Keratinocyte (primary cell): ENCODE measurements at regions not wholly inside any gene's neighbourhood (a gene's known extent, or its start where the extent isn't known, plus 50 kb on each side); places are given as distances from the start of the nearest gene placed in this dataset.

Experiments used
- DNase-seq: peaks from one replicate; pipeline ENCODE4 v3.0.0-alpha.2; 2011; ENCODE audit warnings: low read depth, missing footprints, low spot score
- FAIRE-seq: peaks from 2 replicates; lab custom pipeline; 2011; peaks lifted over from hg19 to GRCh38; lab: Jason Lieb, UNC
- H2AFZ ChIP-seq: 2 replicates; pipeline ENCODE4 v1.6.0; 2012; ENCODE audit warnings: low read length, control low read depth, inconsistent platforms; ENCODE audit not compliant: control insufficient read depth
- H3K27ac ChIP-seq: 2 replicates; pipeline ENCODE4 v1.5.1; 2011; ENCODE audit warnings: low read length; ENCODE audit not compliant: control insufficient read depth, insufficient read depth
- H3K27me3 ChIP-seq: 3 replicates; pipeline ENCODE4 v1.6.0; 2011; ENCODE audit warnings: low read length; ENCODE audit not compliant: control insufficient read depth, insufficient read depth; ENCODE audit errors: extremely low read depth
- H3K36me3 ChIP-seq, 2 experiments: 2 replicates in 1 of 2; 3 replicates in 1 of 2; pipeline ENCODE4 v1.5.1; 2011; ENCODE audit warnings: low read length in 2 of 2, mild to moderate bottlenecking in 1 of 2; ENCODE audit not compliant: control insufficient read depth in 2 of 2, insufficient read depth in 2 of 2; ENCODE audit errors: extremely low read depth in 1 of 2
- H3K4me1 ChIP-seq: 3 replicates; pipeline ENCODE4 v1.5.1; 2011; ENCODE audit warnings: low read length; ENCODE audit not compliant: control insufficient read depth, insufficient read depth; ENCODE audit errors: extremely low read depth
- H3K4me2 ChIP-seq: 3 replicates; pipeline ENCODE4 v1.6.0; 2011; ENCODE audit warnings: low read depth, low read length; ENCODE audit not compliant: control insufficient read depth, insufficient read depth; ENCODE audit errors: extremely low read depth
- H3K4me3 ChIP-seq, 3 experiments: fragments of 200-600 bp in 1 of 3; sonication (generic) in 1 of 3; 2 replicates in 2 of 3; 3 replicates in 1 of 3; pipeline ENCODE4 v1.5.1; 2011 to 2016; ENCODE audit warnings: low read length in 3 of 3, mild to moderate bottlenecking in 3 of 3, control low read depth in 2 of 3, inconsistent platforms in 1 of 3, low read depth in 1 of 3, mixed read lengths in 1 of 3, mixed run types in 1 of 3, moderate library complexity in 1 of 3; ENCODE audit not compliant: control insufficient read depth in 2 of 3, insufficient read depth in 2 of 3; ENCODE audit errors: extremely low read depth in 1 of 3
- H3K79me2 ChIP-seq: 2 replicates; pipeline ENCODE4 v1.6.0; 2012; ENCODE audit warnings: low read length; ENCODE audit not compliant: control insufficient read depth, insufficient read depth
- H3K9ac ChIP-seq: 3 replicates; pipeline ENCODE4 v1.6.0; 2011; ENCODE audit warnings: low read length; ENCODE audit not compliant: control insufficient read depth, insufficient read depth; ENCODE audit errors: extremely low read depth
- H3K9me1 ChIP-seq: 3 replicates; pipeline ENCODE4 v1.6.0; 2011; ENCODE audit warnings: low read length; ENCODE audit not compliant: control insufficient read depth, insufficient read depth; ENCODE audit errors: extremely low read depth
- H3K9me3 ChIP-seq: 2 replicates; pipeline ENCODE4 v1.5.1; 2012; ENCODE audit warnings: low read depth, low read length; ENCODE audit not compliant: control insufficient read depth
- H4K20me1 ChIP-seq: 3 replicates; pipeline ENCODE4 v1.6.0; 2011; ENCODE audit warnings: low read length; ENCODE audit not compliant: control insufficient read depth, insufficient read depth; ENCODE audit errors: extremely low read depth
- CTCF ChIP-seq, 3 experiments: IDR thresholded peaks in 1 of 3; conservative IDR thresholded peaks in 1 of 3; optimal IDR thresholded peaks in 1 of 3; 2 replicates in 2 of 3; 3 replicates in 1 of 3; pipeline versions ENCODE3 to v1.5.1; 2011; ENCODE audit warnings: low read length in 3 of 3, mild to moderate bottlenecking in 3 of 3, moderate library complexity in 2 of 3, control low read depth in 1 of 3, inconsistent platforms in 1 of 3; ENCODE audit not compliant: insufficient read depth in 2 of 3; ENCODE audit errors: extremely low read depth in 1 of 3
- EZH2 ChIP-seq: IDR thresholded peaks from one replicate; pipeline ENCODE4 v1.6.1; 2012; ENCODE audit warnings: inconsistent platforms, mild to moderate bottlenecking, low read length, moderate library complexity
- dilution Hi-C: fragments of 300-500 bp; cut with MboI; formaldehyde crosslinking; loops from one replicate; pipeline ENCODE4 v1.7.0; 2020; ENCODE audit warnings: low sequenced_read_pairs; ENCODE audit not compliant: extremely low pct_ligation_motif_present

GRCh38 chr10:107800061-107800460, 635.6 kb upstream of the SORCS1 start:
- Histone ChIP-seq H3K9me1 (no peaks in the 10 kb centered on the region), H3K27ac (no peak overlapping the region), H2AFZ (no peak overlapping the region), H4K20me1 (no peaks in the 10 kb centered on the region), H3K4me1 (no peaks in the 10 kb centered on the region), H3K9ac (no peak overlapping the region), H3K27me3 (no peaks in the 10 kb centered on the region), H3K79me2 (no peaks in the 10 kb centered on the region), H3K9me3 (no peaks in the 10 kb centered on the region), H3K4me3 (no peak overlapping the region), H3K36me3 (no peaks in the 10 kb centered on the region), H3K4me2 (no peak overlapping the region)
- DNase-seq (no peak), FAIRE-seq (no peak)
- dilution Hi-C loops: no loop called here
- TF ChIP-seq EZH2: no peak
- no peak for TF ChIP-seq CTCF (optimal IDR thresholded peaks at IDR 0.05 in 1 of 3, IDR thresholded peaks at IDR 0.05 in 1 of 3, conservative IDR thresholded peaks at IDR 0.05 in 1 of 3; ENCODE audit: extremely low read depth in 1 of 3, insufficient read depth in 2 of 3, low read length in 3 of 3)

GRCh38 chr10:107790271-107790670, 625.8 kb upstream of the SORCS1 start:
- H3K79me2 ChIP-seq: no peaks in the 10 kb centered on the region
- no peak overlapping the region for H3K4me3 ChIP-seq
- no peak overlapping the region for H3K9ac ChIP-seq
- H3K27me3 ChIP-seq: no peaks in the 10 kb centered on the region
- H3K27ac ChIP-seq: no peak overlapping the region
- no peaks in the 10 kb centered on the region for H4K20me1 ChIP-seq
- DNase-seq (no peak), FAIRE-seq (no peak)
- no peaks in the 10 kb centered on the region for H3K9me1 ChIP-seq
- H3K4me1 ChIP-seq: no peaks in the 10 kb centered on the region
- dilution Hi-C loops: no loop called here
- no peak overlapping the region for H2AFZ ChIP-seq
- H3K4me2 ChIP-seq: no peak overlapping the region
- no peaks in the 10 kb centered on the region for H3K36me3 ChIP-seq
- no peak for TF ChIP-seq CTCF (optimal IDR thresholded peaks at IDR 0.05 in 1 of 3, IDR thresholded peaks at IDR 0.05 in 1 of 3, conservative IDR thresholded peaks at IDR 0.05 in 1 of 3; ENCODE audit: extremely low read depth in 1 of 3, insufficient read depth in 2 of 3, low read length in 3 of 3)
- no peak for TF ChIP-seq EZH2
- peaks cover 2% of the 10 kb centered on the region for H3K9me3 ChIP-seq
